ENCODE measurements at regions not wholly inside any gene's neighbourhood (a gene's known extent, or its start where the extent isn't known, plus 50 kb on each side); places are given as distances from the start of the nearest gene placed in this dataset.

DNA sequence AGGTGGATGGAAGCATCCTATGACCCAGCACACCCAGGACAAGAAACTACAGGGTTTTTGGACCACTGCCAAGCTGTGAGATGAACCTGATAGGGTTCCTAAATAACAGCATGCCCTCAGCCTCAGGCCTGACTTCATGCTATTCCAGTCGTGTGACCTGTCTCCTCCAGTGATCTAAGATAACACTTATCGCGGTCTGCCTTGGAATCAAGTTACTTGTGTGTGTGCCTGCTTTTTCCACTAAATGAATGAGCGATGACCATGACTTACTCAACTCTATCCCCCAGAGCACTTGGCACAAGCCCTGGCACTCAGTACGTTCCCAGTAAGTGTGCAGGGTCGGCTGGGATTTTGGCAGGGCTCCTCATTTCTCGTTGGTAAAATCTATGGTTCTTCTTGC, 172.7 kb upstream of the TP63 start:
- no peak for TF ChIP-seq CTCF (conservative IDR thresholded peaks at IDR 0.05 in 1 of 2, IDR thresholded peaks at IDR 0.05 in 1 of 2; ENCODE audit: low read depth in 1 of 2, low read length in 2 of 2)
- TF ChIP-seq EZH2 (IDR thresholded peaks at IDR 0.05; ENCODE audit: low read length, missing control alignments) = no peak
